Activated T-helper 1 cell treated with Interleukin-2 at 50 U/mL for 16 hours (primary cell): ENCODE measurements at regions not wholly inside any gene's neighbourhood (a gene's known extent, or its start where the extent isn't known, plus 50 kb on each side); places are given as distances from the start of the nearest gene placed in this dataset.

ENCODE experiments used
- DNase-seq: peaks from one replicate; pipeline ENCODE4 v3.0.0-alpha.2; 2020; ENCODE audit warnings: low read depth

DNA sequence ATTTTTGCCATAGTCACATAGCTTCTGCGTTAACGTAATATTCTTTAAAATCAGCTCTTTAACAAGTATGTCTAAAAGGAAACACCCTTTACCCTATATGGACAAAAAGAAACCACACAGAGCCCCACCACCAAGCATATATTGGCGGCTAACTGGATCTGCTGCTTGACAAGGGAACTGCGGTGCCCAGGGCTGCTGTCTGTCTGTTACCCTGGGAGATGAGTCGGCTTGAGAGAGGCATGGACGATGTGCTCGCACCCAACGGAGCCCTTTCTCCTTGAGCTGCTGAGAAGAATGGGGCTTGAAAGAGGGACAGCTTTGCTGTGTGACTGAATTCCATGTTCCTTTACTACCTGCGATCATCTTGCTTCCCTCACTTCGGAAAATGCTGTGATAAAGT lies 158.6 kb upstream of the SHB start:
- no peak for DNase-seq

DNA sequence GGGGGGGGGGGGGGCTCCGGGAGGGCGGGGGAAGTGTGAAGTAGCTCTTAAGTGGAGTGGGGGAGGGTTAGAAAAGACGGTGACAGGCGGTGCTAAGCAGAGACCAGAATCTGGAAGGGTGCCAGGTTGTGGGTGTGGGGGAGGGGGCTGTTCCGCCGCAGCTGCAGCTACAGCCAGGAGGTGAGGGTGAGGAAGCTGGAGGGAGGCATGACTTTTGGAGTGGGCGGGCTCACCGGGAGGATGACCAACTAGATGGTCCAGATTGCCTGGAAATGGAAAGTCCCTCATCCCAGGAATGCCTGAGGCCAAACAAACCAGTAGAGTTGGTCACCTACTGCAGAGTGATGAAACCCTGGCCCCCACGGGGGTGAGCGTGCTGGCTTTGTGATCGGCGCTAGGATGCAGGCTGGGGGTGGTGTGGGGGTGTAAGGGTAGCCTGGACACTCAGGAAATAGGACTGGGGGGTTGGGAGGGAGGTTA lies 158.1 kb upstream of the SHB start:
- peak; percentile 18 for DNase-seq

DNA sequence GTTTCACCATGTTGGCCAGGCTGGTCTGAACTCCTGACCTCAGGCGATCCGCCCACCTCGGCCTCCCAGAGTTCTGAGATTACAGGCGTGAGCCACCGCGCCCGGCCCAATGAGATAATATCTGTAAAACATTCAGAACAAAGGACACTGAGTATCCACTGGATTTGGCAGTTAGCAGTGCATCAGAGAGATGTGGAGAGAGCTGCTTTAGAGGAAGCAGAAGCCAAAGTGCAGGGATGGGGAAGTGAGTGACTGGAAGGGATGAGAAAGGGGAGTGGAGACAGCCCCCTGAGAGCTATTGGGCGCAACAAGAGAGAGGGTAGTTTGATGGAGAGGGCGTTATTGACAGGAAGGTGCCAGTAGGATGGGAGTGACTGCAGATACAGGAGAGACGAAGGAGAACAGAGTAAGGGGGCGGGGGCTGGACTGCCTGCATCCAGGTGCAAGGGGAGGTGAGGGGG lies 157.5 kb upstream of the SHB start:
- DNase-seq, result no peak

DNA sequence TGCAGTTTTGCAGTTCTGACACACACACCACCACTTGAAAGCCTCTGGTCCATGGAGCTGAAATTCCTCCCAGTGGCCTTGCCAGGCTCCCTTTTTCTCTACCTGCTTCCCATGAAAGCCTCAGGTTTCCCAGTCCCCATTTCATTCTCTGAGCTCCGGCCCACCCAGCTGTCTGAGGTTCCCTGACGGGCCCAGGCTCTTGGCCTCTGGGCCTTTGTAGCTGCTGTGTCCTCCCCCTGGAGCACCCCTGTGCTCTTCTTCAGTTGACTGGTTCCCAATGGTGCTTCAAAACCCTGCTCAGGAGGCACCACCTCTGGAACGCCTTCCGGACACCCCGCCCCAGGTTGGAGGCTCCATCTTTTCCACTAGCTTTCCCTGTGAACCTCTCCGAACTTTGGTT lies 155.9 kb upstream of the SHB start:
- no peak for DNase-seq

DNA sequence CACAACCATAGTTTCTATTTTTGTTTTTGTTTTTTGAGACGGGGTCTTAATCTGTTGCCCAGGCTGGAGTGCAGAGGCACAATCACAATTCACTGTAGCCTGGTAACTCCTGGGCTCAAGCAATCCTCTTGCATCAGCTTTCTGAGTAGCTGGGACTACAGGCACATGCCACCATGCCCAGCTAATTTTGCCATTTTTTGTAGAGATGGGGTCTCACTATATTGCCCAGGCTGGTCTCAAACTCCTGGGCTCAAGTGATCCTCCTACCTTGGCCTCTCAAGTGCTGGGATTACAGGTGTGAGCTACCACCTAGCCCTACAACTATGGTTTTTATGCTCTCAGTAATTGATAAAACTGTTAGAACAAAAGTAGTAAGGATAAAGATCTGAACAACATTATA lies 147.5 kb upstream of the SHB start:
- DNase-seq, result no peak

DNA sequence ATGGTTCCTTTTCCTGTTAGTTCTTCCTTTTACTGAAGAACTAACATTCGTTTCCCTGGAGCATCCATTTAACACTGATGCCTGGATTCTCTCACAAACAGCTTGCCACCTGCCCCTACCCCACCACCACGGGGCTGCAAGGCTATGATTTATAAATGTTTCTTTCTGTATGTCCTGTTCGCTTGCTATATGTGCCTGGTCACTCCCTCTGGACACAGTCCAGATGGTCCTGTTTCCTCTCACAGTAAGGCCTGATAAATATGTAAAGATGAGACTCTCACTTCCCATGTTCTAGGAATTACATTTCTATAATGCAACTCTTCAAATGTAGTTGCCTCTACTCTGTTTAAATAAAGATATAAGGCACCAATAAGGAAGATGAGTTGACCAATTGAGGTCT lies 146.4 kb upstream of the SHB start:
- no peak for DNase-seq

DNA sequence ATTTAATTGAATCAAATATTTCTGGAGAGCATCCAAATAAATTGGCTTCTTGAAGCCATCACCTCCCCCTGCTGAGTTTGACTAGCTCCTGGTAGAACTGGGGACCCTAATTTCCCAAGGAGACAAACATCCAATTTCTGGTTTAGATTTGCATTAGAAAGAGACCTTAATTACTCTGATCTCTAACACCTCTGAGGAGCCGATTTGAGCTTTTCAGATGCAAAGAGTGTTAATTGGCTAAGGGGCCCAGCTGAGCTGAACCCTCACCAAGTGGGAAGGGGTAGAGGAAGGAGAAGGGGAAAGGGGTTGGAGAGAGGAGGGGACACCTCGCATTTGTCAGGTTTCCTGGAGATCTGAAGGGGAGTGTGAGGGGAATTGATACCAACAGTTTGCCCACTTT lies 145.4 kb upstream of the SHB start:
- no peak for DNase-seq

DNA sequence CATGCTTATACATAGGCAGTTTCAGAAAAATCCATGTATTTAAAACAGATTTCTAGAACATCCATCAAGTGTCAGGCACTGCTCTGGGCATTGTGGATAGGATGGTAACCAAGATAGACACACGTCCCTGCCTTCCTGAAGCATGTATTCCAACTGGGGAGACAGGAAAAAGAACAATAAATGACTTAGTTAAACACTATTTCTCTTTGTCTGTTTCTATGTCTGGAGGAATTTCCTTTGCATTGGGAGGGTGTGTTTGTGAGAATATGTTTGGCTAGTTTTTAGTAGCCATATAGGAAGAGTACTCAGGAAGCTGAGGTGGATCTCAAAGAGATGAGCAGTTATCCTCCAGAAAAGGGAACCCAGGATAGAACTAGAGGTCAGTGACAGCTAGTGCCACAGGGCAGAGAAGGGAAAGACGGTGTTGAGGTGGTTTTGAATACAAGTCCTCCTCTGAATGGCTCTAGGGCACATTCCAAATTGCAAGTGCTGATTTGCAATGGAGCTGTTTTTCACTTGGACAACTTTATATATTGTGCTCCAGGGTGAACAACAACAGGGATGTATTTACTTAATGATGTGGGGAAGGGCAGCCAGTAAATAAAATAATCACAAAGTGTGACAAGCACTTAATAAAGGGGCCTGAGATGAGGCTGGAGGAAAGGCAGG lies 144.7 kb upstream of the SHB start:
- no peak for DNase-seq

DNA sequence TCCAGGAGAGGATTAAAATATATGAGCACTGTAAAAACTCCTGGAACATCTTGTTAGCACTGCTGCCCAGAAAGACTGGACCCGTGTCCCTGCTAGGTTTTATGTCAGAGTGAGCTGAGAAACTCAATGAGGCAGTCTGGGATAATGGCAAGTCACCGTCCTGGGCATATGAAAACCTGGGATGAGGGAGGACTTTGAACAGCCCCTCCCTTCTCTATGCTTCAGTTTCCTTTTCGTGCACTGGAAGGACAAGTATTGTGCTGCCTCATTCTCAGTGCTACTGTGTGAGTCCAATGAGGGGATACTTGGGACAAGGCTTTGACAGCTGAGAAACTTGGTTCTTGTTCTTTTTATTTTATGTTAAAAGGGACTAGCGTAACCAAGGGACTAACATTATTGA lies 143.0 kb upstream of the SHB start:
- no peak for DNase-seq

DNA sequence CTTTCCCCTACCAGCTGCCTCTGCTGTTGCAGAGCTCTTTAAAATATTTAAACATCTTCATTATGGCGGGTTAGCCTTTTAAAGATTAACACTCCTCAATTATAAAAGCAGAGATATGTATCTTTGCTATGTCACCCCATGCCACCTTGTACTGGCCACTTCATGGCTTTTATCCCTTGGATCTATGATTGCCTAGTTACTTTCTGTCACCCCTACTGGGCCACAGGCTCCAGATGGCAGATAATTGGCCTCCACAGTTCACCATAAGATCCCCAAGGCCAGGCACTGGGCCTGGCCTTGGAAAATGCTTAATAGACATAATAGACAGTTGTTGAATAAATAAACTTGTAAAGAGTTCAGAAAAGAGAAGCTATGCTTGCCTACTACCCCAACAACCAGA lies 142.0 kb upstream of the SHB start:
- no peak for DNase-seq

DNA sequence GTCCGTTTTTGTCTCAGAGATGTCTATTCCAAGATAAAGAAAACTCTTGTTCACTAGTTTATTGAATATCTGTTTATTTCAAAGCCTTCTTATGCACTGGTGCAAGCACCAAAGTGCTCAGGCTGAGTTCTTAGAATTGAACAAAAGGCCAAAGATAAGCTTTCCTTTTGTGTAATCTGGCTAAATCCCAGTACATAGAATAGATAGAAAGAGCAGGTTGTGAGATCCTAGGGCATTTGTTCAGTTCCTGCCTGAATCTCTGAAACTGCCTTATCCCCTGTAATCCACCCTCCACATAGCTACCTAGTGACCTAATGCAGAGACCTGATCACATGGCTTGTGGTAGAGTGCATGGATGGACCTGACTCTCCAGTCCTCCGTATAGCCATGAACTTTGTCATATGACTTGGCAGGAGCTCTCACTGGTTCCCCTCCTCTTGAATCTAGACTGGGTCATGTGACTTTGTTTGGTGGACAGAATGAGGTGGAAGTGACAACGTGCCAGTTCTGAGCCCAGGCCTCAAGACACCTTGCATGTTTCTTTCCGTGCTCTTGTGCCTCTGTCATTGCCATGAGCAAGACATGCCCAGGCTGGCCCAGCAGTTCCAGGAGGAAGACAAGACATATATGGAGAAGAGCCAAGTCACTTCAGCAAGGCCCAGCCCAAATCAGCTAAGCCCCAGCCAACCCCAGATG lies 139.3 kb upstream of the SHB start:
- DNase-seq, result no peak

DNA sequence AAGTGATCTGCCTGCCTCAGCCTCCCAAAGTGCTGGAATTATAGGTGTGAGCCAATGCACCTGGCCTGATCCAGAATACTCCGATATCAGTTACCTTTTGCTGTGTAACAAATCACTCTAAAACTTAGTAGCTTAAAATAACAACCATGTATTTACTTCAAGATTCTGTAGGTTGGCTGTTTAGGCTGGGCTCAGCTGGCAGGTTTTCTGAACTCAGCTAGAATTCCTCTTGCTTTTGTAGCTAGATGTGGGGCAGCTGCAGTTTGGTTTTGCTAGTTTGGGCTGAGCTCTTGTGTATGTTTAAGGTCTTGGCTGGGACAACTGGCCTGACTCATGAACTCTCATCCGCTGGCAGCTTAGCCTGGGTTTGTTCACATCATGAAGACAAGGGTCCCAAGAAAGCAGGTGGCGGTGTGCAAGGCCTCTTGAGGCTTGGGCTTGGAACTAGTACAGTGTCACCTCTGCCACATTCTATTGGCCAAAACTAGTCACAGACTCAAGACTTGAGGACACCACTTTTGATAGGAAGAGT lies 138.3 kb upstream of the SHB start:
- no peak for DNase-seq

DNA sequence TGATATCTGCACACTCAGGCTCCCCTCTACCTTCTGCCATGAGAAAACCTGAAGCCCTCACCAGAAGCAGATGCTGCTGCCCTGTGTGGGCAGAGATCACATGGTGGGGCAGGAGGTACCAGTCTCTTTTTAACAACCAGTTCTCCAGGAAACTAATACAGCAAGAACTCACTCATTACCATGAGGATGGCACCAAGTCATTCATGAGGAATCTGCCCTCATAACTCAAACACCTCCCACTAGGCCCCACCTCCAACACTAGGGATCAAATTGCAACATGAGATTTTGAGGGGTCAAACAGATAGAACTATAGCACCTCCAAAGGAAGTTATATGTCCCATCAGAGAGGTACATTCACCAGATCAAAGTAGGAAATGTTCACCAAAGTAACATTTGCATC lies 136.3 kb upstream of the SHB start:
- DNase-seq, result no peak

DNA sequence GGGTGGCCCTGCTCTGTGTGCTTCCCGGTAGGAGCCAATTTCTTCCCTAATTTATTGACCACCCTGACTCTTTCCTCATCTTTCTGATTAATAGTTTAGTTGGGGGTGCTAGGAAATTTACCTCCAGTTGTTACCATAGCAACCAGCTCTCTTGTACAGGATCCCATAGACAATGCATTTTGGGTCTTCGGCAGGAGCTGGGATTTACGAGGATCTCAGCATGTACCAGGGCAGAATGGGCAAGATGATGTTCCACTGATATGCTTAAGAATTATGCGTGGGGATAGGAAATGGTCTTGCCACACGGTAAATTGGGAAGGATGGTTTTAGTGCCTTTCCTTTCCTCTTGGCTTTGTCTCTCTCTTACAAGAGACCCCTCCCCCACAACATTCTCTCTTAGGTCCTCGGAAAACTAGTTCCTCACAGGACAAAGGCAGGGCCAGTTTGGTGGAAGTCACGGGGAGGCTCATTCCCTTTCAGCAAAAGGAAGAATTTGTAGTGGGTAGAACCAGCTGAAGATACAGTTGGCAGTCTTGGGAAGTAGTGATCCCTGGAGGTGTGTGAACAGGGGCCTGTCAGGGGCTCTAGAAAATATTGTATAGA lies 133.4 kb upstream of the SHB start:
- DNase-seq, result no peak

DNA sequence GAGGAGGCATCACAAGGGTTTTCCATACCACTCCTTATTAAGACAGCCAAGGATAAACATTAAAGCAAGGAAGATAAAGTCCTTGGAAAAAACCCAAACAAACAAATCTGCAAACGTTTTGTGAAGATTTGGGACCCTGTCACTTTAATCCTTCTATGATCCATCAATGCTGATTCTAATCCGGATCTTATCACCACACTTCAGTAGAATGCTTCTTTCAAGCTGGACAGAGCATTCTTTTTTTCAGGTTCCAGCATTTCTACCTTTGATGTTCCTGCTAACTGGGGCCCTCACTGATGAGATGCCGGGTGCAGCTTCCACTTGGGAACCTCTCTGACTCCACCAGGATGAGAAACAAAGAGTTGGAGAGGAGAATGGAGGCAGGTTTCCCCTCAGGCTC lies 132.8 kb upstream of the SHB start:
- DNase-seq, result no peak

DNA sequence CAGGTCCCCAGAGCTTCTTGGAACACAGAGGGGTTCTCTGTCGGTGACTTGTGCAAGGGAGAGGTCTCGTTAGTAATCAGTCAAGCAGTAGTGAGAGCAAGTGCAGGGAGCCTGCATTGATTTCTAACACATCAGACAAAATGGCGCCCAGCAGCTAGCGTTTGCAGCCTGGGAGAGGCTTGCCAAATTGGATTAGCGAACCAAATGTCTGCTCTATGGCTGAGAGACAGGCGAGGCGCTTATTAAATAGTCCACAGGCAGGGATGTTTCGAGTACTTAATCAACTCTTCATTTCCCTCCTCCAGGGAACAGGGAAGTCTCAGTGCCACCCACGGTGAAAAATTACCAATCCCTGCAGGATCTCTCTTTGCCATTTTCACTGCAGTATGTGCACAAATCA lies 131.4 kb upstream of the SHB start:
- DNase-seq, result no peak

DNA sequence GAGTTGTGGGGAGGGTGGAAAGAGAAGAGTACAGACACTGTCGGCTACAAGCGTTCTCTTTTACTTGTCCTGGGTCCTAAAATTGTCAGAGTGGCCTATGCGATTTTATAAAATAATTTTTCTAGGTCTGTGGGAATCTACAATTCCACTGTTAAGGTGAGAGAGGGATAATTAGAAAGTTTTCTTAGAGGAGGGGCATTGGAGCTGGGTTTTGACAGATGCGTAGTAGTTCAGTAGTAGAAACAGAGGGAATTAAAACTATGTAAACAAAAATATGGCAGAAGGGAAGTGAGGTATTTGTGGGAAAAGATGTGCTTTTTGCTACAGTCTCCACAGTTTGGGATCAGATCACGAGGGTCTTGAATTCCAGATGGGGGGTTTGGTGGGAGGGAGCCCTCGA lies 129.1 kb upstream of the SHB start:
- no peak for DNase-seq

DNA sequence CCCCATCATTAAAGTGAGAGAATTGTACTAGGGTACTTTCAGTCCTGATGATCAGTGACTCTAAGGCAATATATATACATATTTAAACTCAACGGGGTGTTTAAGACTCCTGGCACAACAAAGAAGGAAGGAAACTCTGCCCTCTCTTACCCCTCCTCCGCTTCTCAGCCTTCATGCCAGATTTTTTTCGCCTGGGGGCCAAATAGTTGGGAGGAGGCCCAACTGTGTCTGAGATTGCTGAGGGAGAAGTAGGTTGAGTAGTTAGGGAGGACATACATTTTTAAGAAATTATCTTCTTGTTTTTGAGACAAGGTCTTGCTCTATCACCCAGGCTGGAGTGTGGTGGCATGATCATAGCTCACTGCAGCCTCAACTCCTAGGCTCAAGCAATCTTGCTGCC lies 127.7 kb upstream of the SHB start:
- DNase-seq, result no peak

DNA sequence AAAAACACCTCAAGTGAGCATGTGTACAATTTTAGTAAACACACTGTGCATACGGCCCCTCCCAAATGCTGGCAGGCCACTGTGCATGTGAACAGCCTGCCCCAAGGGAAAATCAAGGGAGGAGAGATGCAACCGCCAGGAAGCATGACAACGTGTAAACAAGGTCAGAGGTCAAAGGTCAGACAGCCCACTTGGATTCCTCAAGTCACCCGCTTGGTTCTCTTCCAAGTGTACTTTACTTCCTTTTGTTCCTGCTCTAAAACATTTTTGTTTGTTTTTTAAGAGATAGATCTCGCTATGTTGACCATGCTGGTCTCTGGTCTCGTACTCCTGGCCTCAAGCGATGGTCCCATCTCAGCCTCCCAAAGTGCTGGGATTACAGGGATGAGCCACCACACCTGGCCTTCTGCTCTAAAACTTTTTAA lies 126.7 kb upstream of the SHB start:
- DNase-seq, result no peak

DNA sequence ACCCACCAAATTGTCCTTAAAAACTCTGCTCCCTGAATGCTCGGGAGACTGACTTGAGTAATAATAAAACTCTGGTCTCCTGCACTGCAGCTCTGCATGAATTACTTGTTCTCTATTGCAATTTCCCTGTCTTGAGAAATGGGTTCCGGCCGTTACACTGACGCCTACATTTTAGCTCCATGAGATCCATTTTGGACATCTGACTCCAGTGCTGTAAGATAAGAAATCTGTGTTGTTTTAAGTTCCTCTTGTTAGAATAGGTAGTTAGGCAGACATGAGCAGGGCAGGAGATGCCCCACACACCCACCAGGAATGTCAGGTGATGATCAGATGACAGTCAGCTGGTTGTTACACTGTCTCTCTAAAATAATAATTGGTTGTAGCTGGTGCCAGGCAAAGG lies 125.8 kb upstream of the SHB start:
- DNase-seq, result no peak

DNA sequence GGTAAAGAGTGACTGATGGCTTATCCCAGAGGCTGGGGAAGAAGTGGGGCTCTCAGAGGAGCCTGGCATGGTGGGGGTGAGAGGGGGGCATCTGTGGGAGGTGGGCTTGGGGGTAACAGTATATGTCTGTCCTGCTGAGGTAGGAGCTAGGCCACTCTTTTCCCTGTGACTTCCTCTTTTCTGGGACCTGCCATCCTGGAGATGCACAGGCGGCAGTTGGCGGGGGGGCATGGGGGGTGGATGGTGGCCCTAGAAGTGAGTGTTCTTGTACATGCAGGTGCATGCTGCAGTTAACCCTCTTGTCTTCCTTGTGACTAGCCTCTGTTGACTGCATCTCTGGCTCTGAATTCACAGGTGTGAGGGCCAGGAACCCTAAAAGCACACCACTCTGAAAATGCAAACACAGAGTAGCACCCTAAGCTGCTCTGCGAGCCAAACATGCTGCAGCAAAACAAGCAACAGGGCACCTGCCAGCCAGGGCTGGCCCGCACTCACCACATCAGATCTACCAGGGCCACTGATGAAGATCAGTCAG lies 123.8 kb upstream of the SHB start:
- DNase-seq, result no peak

DNA sequence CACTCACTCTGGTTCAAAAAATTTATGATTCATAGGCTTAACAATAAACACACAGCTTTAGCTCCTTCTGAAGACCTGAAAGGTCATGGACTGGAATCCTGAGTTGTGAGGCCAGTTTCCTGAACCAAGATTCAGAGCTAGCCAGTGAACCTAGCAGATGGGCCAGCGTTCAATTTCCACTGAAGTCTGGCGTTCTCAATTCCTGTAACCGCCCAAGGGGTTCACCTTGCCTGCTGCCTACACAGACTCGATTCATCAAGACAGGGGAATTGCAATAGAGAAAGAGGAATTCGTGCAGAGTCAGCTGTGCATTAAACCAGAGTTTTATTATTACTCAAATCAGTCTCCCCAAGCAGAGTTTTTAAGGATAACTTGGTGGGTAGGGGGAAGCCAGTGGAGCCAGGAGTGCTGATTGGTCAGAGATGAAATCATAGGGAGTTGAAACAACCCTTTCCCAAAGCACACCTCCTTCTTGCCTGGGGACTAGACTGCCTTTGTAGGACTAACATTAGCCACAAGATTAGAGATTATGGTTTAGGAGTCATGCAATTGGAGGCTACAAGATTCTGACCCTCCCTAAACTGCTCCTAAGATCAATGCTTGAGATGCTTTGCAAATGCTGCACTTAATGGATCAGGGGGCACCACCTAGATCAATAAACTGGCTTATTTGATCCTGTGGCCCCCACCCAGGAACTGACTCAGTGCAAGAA lies 117.5 kb upstream of the SHB start:
- no peak for DNase-seq
